ENCODE measurements at regions not wholly inside any gene's neighbourhood (a gene's known extent, or its start where the extent isn't known, plus 50 kb on each side); places are given as distances from the start of the nearest gene placed in this dataset.

GRCh38 chr12:59173695-59174094 lies 253.4 kb upstream of the LRIG3 start:
- no peak overlapping the region for H4K5ac ChIP-seq (ENCODE audit: insufficient read length, low read depth, low read length)
- H2BK12ac ChIP-seq (ENCODE audit: insufficient read length, low read depth, low read length): no peak overlapping the region
- no peak overlapping the region for H3K18ac ChIP-seq (ENCODE audit: insufficient read length, low read depth, low read length)
- no peak overlapping the region for H3K4me2 ChIP-seq (ENCODE audit: insufficient read depth, insufficient read length, low read length)
- H2BK20ac ChIP-seq (ENCODE audit: low read depth, low read length, poor library complexity, severe bottlenecking): no peak overlapping the region
- Mint-ChIP-seq H3K4me3 (no peak overlapping the region), H3K9me3 (peaks cover 5 to 13% of the 10 kb centered on the region in 2 experiments; a peak in 4 of 5 replicates), H3K27me3 (ENCODE audit: low read depth) (no peaks in the 10 kb centered on the region), H3K27ac (no peak overlapping the region; a peak in 1 of 7 replicates), H3K4me1 (no peaks in the 10 kb centered on the region), H3K36me3 (ENCODE audit: insufficient read depth in 1 of 3, low read depth in 3 of 3) (peaks cover 4 to 11% (median 10%) of the 10 kb centered on the region in 3 experiments; a peak in 6 of 7 replicates)
- H3K79me1 ChIP-seq (ENCODE audit: insufficient read depth, low read depth, low read length, poor library complexity, severe bottlenecking): no peaks in the 10 kb centered on the region
- no peaks in the 10 kb centered on the region for H3K9me3 ChIP-seq (ENCODE audit: control insufficient read depth, low read depth, low read length)
- H3K27me3 ChIP-seq (ENCODE audit: insufficient read depth, low read length): no peaks in the 10 kb centered on the region
- H3K4me1 ChIP-seq (ENCODE audit: insufficient read depth, low read length): no peaks in the 10 kb centered on the region
- H2BK5ac ChIP-seq (ENCODE audit: insufficient read length, low read length): no peak overlapping the region
- DNase-seq: no peak
- H4K91ac ChIP-seq (ENCODE audit: insufficient read length, low read depth, low read length): no peak overlapping the region
- peak; percentile 54 for TF ChIP-seq CTCF (conservative IDR thresholded peaks at IDR 0.05)
- H3K23me2 ChIP-seq (ENCODE audit: insufficient read length, low read depth, low read length, poor library complexity, severe bottlenecking): no peaks in the 10 kb centered on the region
- no peak overlapping the region for H3K23ac ChIP-seq (ENCODE audit: insufficient read length, low read depth, low read length)
- no CpG with 5 or more reads among the region's 4 CpGs for WGBS (ENCODE audit: extremely low coverage, insufficient read length, low lambda C conversion rate)
- no peaks in the 10 kb centered on the region for H4K20me1 ChIP-seq (ENCODE audit: control insufficient read depth, insufficient read depth, insufficient read length)
- H2BK15ac ChIP-seq (ENCODE audit: low read depth, low read length): no peak overlapping the region
- H3K9ac ChIP-seq (ENCODE audit: extremely low read depth, insufficient read length, low read length): no peak overlapping the region
- no peak overlapping the region for H3K27ac ChIP-seq (ENCODE audit: insufficient read length, low read depth, low read length)
- no peak overlapping the region for H3K14ac ChIP-seq (ENCODE audit: insufficient read depth, low read length)
- H3K79me2 ChIP-seq (ENCODE audit: insufficient read depth, low read length): no peaks in the 10 kb centered on the region
- no peak overlapping the region for H2BK120ac ChIP-seq (ENCODE audit: low read depth, low read length, poor library complexity, severe bottlenecking)
- no peak overlapping the region for H2AK5ac ChIP-seq (ENCODE audit: insufficient read length, low read length)
- H2AFZ ChIP-seq (ENCODE audit: low read length): no peak overlapping the region
- no peak overlapping the region for H3K56ac ChIP-seq (ENCODE audit: insufficient read length, low read depth, low read length)
- H3K4ac ChIP-seq (ENCODE audit: low read depth, low read length): no peak overlapping the region
- no peak overlapping the region for H4K8ac ChIP-seq (replicated peaks; ENCODE audit: insufficient read length, low read depth, low read length)
- no peak overlapping the region for H3T11ph ChIP-seq (ENCODE audit: low read length)
